HG02981 (cell line): ENCODE measurements at regions not wholly inside any gene's neighbourhood (a gene's known extent, or its start where the extent isn't known, plus 50 kb on each side); places are given as distances from the start of the nearest gene placed in this dataset.
"Not testable (repeated sequence)": the region's sequence is repeated elsewhere in the genome, so short reads cannot be mapped to it uniquely, and the experiment has no call there.

Experiments used
- ATAC-seq: cut with Tn5 transposase; IDR thresholded peaks from one replicate; pipeline ENCODE4 v1.9.1; 2021; ENCODE audit warnings: mild to moderate bottlenecking, moderate library complexity; ENCODE audit not compliant: unreplicated experiment

GRCh38 chrX:9258421-9259104 is 206.3 kb upstream of the TBL1X start:
- no peak for ATAC-seq

- ATAC-seq: no peak
These were observed 204.3 kb upstream of the TBL1X start for GRCh38 chrX:9260603-9261002.

- no peak for ATAC-seq
These were observed 197.4 kb upstream of the TBL1X start for GRCh38 chrX:9267415-9267814.

GRCh38 chrX:9269134-9269533 is 195.7 kb upstream of the TBL1X start:
- no peak for ATAC-seq

- ATAC-seq: no peak
These were observed 192.9 kb upstream of the TBL1X start for GRCh38 chrX:9271789-9272525.

- no peak for ATAC-seq
These were observed 191.1 kb upstream of the TBL1X start for GRCh38 chrX:9273744-9274143.

- ATAC-seq: no peak
These were observed 186.2 kb upstream of the TBL1X start for GRCh38 chrX:9278475-9279233.

GRCh38 chrX:9279234-9279544 is 185.7 kb upstream of the TBL1X start:
- no peak for ATAC-seq

GRCh38 chrX:9280831-9281230 is 184.0 kb upstream of the TBL1X start:
- no peak for ATAC-seq

- ATAC-seq: no peak
These were observed 182.5 kb upstream of the TBL1X start for GRCh38 chrX:9282325-9282724.

- ATAC-seq: no peak
These were observed 179.5 kb upstream of the TBL1X start for GRCh38 chrX:9285342-9285771.

- ATAC-seq: no peak
These were observed 178.6 kb upstream of the TBL1X start for GRCh38 chrX:9286234-9286633.

GRCh38 chrX:9291629-9292028 is 173.2 kb upstream of the TBL1X start:
- no peak for ATAC-seq

GRCh38 chrX:9293051-9293496 is 171.8 kb upstream of the TBL1X start:
- ATAC-seq: no peak

GRCh38 chrX:9293903-9294302 is 171.0 kb upstream of the TBL1X start:
- ATAC-seq: no peak

- no peak for ATAC-seq
These were observed 169.3 kb upstream of the TBL1X start for GRCh38 chrX:9295551-9295950.

- ATAC-seq: no peak
These were observed 166.6 kb upstream of the TBL1X start for GRCh38 chrX:9298221-9298620.

GRCh38 chrX:9299681-9300080 is 165.2 kb upstream of the TBL1X start:
- ATAC-seq: not testable (repeated sequence)

GRCh38 chrX:9301836-9302235 is 163.0 kb upstream of the TBL1X start:
- no peak for ATAC-seq

GRCh38 chrX:9302381-9302780 is 162.5 kb upstream of the TBL1X start:
- ATAC-seq: no peak

GRCh38 chrX:9308426-9308825 is 156.4 kb upstream of the TBL1X start:
- ATAC-seq: no peak

- ATAC-seq: no peak
These were observed 154.2 kb upstream of the TBL1X start for GRCh38 chrX:9310616-9311015.
